H1 (cell line): ENCODE measurements at regions not wholly inside any gene's neighbourhood (a gene's known extent, or its start where the extent isn't known, plus 50 kb on each side); places are given as distances from the start of the nearest gene placed in this dataset.

Source experiments
- ASH2L ChIP-seq: fragments of 200-600, 300-600 bp; sonication (generic); IDR thresholded peaks from one replicate; pipeline ENCODE4 v1.7.1; 2017; ENCODE audit warnings: low read length
- HDAC2 ChIP-seq, 2 experiments: fragments of 300-600 bp in 1 of 2; sonication (generic) in 1 of 2; IDR thresholded peaks; 2 replicates each; pipeline ENCODE4 v1.6.1; 2011 to 2012; ENCODE audit warnings: low read depth in 2 of 2, low read length in 2 of 2, mild to moderate bottlenecking in 2 of 2, moderate library complexity in 2 of 2, borderline replicate concordance in 1 of 2, inconsistent platforms in 1 of 2
- POLR2A ChIP-seq, 2 experiments: IDR thresholded peaks; 1 replicate in 1 of 2; 2 replicates in 1 of 2; pipeline ENCODE4 v1.6.1; 2011; ENCODE audit warnings: low read depth in 2 of 2, low read length in 2 of 2, mild to moderate bottlenecking in 2 of 2; ENCODE audit errors: control extremely low read depth in 1 of 2
- SUZ12 ChIP-seq: fragments of 200-600 bp; sonication (generic); IDR thresholded peaks from 2 replicates; pipeline ENCODE4 v1.6.1; 2012; ENCODE audit warnings: mild to moderate bottlenecking, inconsistent platforms, low read length, moderate library complexity, mixed read lengths
- TEAD4 ChIP-seq: IDR thresholded peaks from 2 replicates; pipeline ENCODE4 v1.6.1; 2012; ENCODE audit warnings: low read depth, low read length, inconsistent platforms, mixed read lengths
- TF ChIP-seq, protein P1 (sequence below), 3 experiments: IDR thresholded peaks; 1 replicate in 2 of 3; 2 replicates in 1 of 3; pipeline versions ENCODE4 v1.5.1 to v1.6.1; 2011; ENCODE audit warnings: low read length in 3 of 3, mild to moderate bottlenecking in 3 of 3, inconsistent platforms in 2 of 3, low read depth in 1 of 3, moderate library complexity in 1 of 3; ENCODE audit not compliant: insufficient read depth in 1 of 3; ENCODE audit errors: control extremely low read depth in 1 of 3

DNA sequence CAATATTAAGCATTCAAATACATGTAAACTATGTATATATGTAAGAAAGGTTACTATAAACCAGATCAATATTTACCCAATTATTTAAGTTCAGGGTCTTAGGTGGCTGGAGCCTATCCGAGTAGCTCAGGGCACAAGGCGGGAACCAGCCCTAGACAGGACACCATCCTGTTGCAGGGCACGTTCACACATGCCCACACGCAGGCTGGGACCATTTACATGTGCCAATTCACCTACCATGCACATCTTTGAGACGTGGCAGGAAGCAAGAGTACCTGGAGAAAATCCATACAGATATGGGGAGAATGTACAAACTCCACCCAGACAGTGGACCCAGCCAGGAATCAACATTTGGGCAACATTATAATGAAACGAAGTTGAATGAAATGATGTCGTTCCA, 263.0 kb upstream of the E2F7 start:
- TF ChIP-seq HDAC2 (IDR thresholded peaks at IDR 0.05; ENCODE audit: borderline replicate concordance in 1 of 2, low read depth in 2 of 2, low read length in 2 of 2) (no peak), POLR2A (IDR thresholded peaks at IDR 0.05; ENCODE audit: control extremely low read depth in 1 of 2, low read depth in 2 of 2, low read length in 2 of 2) (no peak), SUZ12 (no peak), ASH2L (no peak), TEAD4 (no peak)
- TF ChIP-seq, protein P1, sequence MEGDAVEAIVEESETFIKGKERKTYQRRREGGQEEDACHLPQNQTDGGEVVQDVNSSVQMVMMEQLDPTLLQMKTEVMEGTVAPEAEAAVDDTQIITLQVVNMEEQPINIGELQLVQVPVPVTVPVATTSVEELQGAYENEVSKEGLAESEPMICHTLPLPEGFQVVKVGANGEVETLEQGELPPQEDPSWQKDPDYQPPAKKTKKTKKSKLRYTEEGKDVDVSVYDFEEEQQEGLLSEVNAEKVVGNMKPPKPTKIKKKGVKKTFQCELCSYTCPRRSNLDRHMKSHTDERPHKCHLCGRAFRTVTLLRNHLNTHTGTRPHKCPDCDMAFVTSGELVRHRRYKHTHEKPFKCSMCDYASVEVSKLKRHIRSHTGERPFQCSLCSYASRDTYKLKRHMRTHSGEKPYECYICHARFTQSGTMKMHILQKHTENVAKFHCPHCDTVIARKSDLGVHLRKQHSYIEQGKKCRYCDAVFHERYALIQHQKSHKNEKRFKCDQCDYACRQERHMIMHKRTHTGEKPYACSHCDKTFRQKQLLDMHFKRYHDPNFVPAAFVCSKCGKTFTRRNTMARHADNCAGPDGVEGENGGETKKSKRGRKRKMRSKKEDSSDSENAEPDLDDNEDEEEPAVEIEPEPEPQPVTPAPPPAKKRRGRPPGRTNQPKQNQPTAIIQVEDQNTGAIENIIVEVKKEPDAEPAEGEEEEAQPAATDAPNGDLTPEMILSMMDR (IDR thresholded peaks at IDR 0.05; ENCODE audit: control extremely low read depth in 1 of 3, insufficient read depth in 1 of 3, low read depth in 1 of 3, low read length in 3 of 3): no peak
